GM12864 (cell line): ENCODE measurements at regions not wholly inside any gene's neighbourhood (a gene's known extent, or its start where the extent isn't known, plus 50 kb on each side); places are given as distances from the start of the nearest gene placed in this dataset.

ENCODE experiments used
- DNase-seq: peaks from one replicate; pipeline ENCODE4 v3.0.0-alpha.2; 2011; ENCODE audit warnings: low read depth
- H3K4me3 ChIP-seq: 2 replicates; pipeline ENCODE4 v1.5.1; 2011; ENCODE audit warnings: mild to moderate bottlenecking, low read depth, low read length, control low read depth
- TF ChIP-seq, protein P1 (sequence below): IDR thresholded peaks from 2 replicates; pipeline ENCODE4 v1.5.1; 2011; ENCODE audit warnings: low read depth, mild to moderate bottlenecking, moderate library complexity, low read length, control low read depth, inconsistent platforms; ENCODE audit errors: missing control alignments

GRCh38 chr12:24077161-24077560, 127.7 kb upstream of the SOX5 start:
- TF ChIP-seq, protein P1, sequence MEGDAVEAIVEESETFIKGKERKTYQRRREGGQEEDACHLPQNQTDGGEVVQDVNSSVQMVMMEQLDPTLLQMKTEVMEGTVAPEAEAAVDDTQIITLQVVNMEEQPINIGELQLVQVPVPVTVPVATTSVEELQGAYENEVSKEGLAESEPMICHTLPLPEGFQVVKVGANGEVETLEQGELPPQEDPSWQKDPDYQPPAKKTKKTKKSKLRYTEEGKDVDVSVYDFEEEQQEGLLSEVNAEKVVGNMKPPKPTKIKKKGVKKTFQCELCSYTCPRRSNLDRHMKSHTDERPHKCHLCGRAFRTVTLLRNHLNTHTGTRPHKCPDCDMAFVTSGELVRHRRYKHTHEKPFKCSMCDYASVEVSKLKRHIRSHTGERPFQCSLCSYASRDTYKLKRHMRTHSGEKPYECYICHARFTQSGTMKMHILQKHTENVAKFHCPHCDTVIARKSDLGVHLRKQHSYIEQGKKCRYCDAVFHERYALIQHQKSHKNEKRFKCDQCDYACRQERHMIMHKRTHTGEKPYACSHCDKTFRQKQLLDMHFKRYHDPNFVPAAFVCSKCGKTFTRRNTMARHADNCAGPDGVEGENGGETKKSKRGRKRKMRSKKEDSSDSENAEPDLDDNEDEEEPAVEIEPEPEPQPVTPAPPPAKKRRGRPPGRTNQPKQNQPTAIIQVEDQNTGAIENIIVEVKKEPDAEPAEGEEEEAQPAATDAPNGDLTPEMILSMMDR, result no peak

DNA sequence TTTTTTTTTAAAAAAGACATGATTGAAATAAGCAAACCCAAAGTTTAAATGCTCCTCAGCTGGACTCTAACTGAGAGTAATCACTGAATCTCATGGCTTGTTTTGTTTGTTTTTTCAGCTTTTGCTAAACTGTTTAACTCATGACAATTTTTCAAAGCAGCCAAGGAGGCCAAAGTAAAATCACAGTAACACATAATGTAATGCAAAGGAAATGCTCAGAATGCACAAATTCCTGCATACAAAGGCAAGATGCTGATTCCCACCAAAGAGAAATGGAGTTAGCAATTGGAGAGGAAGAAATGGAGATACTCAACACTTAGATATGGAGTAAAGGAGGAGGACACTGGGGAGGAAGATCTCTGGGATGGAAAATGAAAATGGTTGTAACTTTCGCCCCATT, 126.2 kb upstream of the SOX5 start:
- no peak for DNase-seq
- no peak overlapping the region for H3K4me3 ChIP-seq
- TF ChIP-seq, protein P1, result no peak

More at GRCh38 chr12:24077161-24077560, 127.7 kb upstream of the SOX5 start:
- no peak overlapping the region for H3K4me3 ChIP-seq
- no peak for DNase-seq

DNA sequence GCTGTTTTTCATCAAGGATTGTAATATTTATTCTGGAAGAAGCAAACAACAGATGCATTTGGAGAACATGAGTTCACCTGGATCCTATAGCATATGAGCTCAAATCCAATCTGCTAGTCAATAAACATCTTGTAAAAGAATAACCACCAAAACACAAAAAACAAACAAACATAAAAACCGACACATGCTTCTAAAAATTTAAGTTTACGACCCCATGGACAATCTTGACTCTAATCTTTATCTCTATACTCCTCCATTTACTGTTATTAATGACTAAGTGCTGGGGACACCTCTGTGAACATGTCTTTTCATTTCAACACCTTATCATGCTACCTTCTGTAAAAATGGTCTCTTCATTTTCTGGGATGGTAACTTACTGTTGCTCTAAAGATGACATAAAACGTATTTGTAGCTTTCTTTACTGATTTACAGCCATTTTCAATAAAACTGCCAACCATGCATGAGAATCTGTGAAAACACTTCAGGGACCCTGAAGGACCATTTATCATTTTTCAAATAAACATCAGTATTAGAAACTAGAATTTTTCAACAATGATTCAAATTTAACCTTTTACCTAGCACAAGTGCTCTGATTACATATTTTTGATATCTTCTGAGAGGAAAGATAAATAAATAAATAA, 123.8 kb upstream of the SOX5 start:
- DNase-seq, result no peak

DNA sequence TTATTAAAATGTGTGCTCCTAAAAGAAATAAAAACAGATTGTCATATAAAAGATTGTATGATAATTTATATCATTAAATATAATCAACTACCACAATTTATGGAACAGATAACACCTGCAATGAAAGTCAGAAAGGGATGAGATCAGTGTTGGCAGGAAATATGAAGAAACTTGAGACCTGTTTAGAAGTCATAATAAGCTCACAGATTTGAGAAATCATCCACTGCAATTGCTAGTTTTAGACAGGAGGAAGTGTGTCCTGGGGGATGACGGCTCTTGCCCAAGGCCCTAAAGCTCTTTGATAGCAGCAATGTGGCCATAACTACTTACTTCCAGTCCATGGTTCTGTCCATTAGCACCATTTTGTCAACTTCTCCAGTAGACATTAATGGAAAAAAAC, 122.8 kb upstream of the SOX5 start:
- DNase-seq, result no peak
- TF ChIP-seq, protein P1, result no peak
- H3K4me3 ChIP-seq, result no peak overlapping the region

More for the DNA sequence above, 123.8 kb upstream of the SOX5 start:
- TF ChIP-seq, protein P1, result no peak
- no peak overlapping the region for H3K4me3 ChIP-seq

DNA sequence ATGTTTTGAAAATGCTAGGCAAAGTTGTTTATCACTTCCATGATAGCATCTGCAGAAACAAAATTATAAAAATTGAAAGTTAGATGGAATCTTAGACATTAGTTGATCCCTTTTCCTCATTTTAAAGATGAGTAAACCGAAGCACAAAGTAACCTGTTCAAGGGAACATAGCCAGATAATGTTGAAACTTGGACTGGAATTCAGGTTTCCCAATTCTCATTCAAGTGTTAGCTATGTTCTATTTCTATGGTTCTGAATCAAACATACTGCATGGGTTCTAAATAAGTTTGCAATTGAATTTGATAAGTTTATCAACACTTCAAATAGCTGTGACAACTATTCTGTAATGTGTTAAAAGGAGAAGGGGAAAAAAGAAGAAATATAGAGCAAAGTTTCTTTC, 122.4 kb upstream of the SOX5 start:
- DNase-seq, result no peak
- TF ChIP-seq, protein P1, result no peak
- H3K4me3 ChIP-seq, result no peak overlapping the region

GRCh38 chr12:24069532-24070395, 120.3 kb upstream of the SOX5 start:
- DNase-seq, result no peak
- TF ChIP-seq, protein P1, result no peak
- H3K4me3 ChIP-seq, result no peak overlapping the region
